RWPE2 (cell line): ENCODE measurements at regions not wholly inside any gene's neighbourhood (a gene's known extent, or its start where the extent isn't known, plus 50 kb on each side); places are given as distances from the start of the nearest gene placed in this dataset.

Source experiments
- ATAC-seq: fragments of 200-7000 bp; cut with Tn5 transposase; 3 replicates; pipeline ENCODE4 v1.9.1; 2021; ENCODE audit warnings: low read depth
- DNase-seq: peaks from one replicate; pipeline ENCODE4 v3.0.0-alpha.2; 2020; ENCODE audit warnings: low spot score
- H3K27ac ChIP-seq: fragments of 450-650 bp; 2 replicates; pipeline ENCODE4 v1.5.1; 2017; ENCODE audit warnings: mild to moderate bottlenecking; ENCODE audit not compliant: poor library complexity, severe bottlenecking
- H3K27me3 ChIP-seq: fragments of 250-450 bp; sonication (Bioruptor Pico); 2 replicates; pipeline ENCODE4 v1.5.1; 2021; ENCODE audit warnings: mild to moderate bottlenecking, moderate library complexity; ENCODE audit not compliant: insufficient read depth, poor library complexity, severe bottlenecking
- H3K36me3 ChIP-seq: fragments of 250-450 bp; sonication (Bioruptor Pico); 2 replicates; pipeline ENCODE4 v1.5.1; 2020; ENCODE audit warnings: low read depth, mild to moderate bottlenecking, moderate library complexity
- H3K4me1 ChIP-seq: fragments of 250-450 bp; sonication (Bioruptor Pico); 2 replicates; pipeline ENCODE4 v1.5.1; 2021; ENCODE audit warnings: mild to moderate bottlenecking, moderate library complexity; ENCODE audit not compliant: insufficient read depth, poor library complexity, severe bottlenecking
- H3K4me3 ChIP-seq: fragments of 250-450 bp; sonication (Bioruptor Pico); 2 replicates; pipeline ENCODE4 v1.5.1; 2021; ENCODE audit warnings: mild to moderate bottlenecking, moderate library complexity; ENCODE audit not compliant: severe bottlenecking
- H3K9me3 ChIP-seq: fragments of 250-450 bp; sonication (Bioruptor Pico); 2 replicates; pipeline ENCODE4 v1.5.1; 2021; ENCODE audit warnings: mild to moderate bottlenecking, moderate library complexity; ENCODE audit not compliant: severe bottlenecking
- TF ChIP-seq, protein P1 (sequence below): fragments of 450-650 bp; IDR thresholded peaks from one replicate; pipeline ENCODE4 v1.5.1; 2017; ENCODE audit warnings: mild to moderate bottlenecking, moderate library complexity; ENCODE audit not compliant: poor library complexity, severe bottlenecking

DNA sequence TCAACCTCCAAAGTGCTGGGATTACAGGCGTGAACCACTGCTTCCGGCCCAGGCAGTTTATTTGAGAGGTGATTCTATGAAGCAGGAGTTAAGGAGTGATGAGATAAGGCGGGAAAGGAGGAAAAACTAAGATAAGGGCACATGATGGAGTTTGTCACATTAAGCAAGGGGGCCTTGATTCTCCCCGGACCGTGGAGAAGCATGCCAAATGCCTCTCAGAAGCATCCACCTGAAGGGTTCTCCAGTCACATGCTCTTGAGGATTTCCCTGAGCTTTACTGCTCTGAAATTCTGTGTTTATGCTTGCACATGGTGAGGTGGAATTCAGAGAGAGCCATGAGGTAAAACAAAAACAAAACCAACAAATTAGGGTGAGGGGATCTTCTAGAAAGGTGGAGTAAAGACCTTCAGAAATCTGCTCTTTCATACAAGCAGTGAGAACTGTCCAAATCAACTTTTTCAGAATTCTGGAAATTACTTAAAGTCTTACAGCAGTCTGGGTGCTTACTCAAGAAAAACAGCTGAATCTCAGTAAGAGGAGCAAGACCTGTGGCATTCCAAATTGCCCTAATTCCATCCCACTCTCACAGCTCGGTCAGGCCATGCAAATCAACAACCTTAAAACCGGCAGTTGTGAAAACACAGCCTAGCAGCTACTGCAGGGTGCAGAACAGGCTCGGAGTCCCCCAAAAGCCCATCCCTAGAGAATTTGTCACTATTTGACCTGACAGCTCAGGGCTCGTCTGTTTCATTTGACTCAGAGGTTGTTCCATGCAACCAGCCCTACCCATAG lies 69.1 kb upstream of the CTLA4 start:
- H3K27ac ChIP-seq: no peak overlapping the region
- no peak for DNase-seq
- H3K36me3 ChIP-seq: no peaks in the 10 kb centered on the region
- TF ChIP-seq, protein P1, sequence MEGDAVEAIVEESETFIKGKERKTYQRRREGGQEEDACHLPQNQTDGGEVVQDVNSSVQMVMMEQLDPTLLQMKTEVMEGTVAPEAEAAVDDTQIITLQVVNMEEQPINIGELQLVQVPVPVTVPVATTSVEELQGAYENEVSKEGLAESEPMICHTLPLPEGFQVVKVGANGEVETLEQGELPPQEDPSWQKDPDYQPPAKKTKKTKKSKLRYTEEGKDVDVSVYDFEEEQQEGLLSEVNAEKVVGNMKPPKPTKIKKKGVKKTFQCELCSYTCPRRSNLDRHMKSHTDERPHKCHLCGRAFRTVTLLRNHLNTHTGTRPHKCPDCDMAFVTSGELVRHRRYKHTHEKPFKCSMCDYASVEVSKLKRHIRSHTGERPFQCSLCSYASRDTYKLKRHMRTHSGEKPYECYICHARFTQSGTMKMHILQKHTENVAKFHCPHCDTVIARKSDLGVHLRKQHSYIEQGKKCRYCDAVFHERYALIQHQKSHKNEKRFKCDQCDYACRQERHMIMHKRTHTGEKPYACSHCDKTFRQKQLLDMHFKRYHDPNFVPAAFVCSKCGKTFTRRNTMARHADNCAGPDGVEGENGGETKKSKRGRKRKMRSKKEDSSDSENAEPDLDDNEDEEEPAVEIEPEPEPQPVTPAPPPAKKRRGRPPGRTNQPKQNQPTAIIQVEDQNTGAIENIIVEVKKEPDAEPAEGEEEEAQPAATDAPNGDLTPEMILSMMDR: no peak
- H3K27me3 ChIP-seq: no peaks in the 10 kb centered on the region
- ATAC-seq: no peak
- H3K4me1 ChIP-seq: no peaks in the 10 kb centered on the region
- no peaks in the 10 kb centered on the region for H3K9me3 ChIP-seq
- no peak overlapping the region for H3K4me3 ChIP-seq

DNA sequence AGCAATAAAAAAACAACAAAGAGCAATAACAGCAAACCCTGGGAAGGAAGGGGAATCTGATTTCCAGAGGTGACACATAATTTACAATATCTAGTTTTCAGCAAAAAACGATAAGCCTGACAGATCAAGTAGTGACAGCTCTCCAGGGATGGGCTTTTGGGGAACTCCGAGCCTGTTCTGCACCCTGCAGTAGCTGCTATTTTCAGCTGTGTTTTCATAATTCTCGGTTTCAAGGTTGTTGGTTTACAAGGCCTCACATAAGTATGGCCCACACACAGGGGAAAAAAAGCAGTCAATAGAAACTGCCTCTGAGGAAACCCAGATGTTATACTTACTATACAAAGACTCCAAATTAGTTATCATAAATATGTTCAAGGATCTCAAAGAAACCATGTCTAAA lies 67.7 kb upstream of the CTLA4 start:
- no peak overlapping the region for H3K27ac ChIP-seq
- DNase-seq (no peak), ATAC-seq (no peak)
- no peak overlapping the region for H3K4me3 ChIP-seq
- H3K9me3 ChIP-seq: no peaks in the 10 kb centered on the region
- no peaks in the 10 kb centered on the region for H3K4me1 ChIP-seq
- TF ChIP-seq, protein P1: no peak
- H3K27me3 ChIP-seq: no peaks in the 10 kb centered on the region
- H3K36me3 ChIP-seq: no peaks in the 10 kb centered on the region

- no peaks in the 10 kb centered on the region for H3K4me1 ChIP-seq
- no peaks in the 10 kb centered on the region for H3K36me3 ChIP-seq
- H3K27ac ChIP-seq: no peak overlapping the region
- ATAC-seq (no peak), DNase-seq (no peak)
- H3K27me3 ChIP-seq: no peaks in the 10 kb centered on the region
- H3K4me3 ChIP-seq: no peak overlapping the region
- TF ChIP-seq, protein P1: no peak
- peaks cover 3% of the 10 kb centered on the region for H3K9me3 ChIP-seq
Measured at GRCh38 chr2:203800783-203801182, 66.8 kb upstream of the CTLA4 start.

GRCh38 chr2:203802342-203803052 lies 65.1 kb upstream of the CTLA4 start:
- Histone ChIP-seq H3K4me1 (no peaks in the 10 kb centered on the region), H3K9me3 (peaks cover 3% of the 10 kb centered on the region), H3K36me3 (no peaks in the 10 kb centered on the region), H3K4me3 (no peak overlapping the region), H3K27me3 (no peaks in the 10 kb centered on the region), H3K27ac (no peak overlapping the region)
- TF ChIP-seq, protein P1: no peak
- no peak for DNase-seq
- ATAC-seq: no peak

DNA sequence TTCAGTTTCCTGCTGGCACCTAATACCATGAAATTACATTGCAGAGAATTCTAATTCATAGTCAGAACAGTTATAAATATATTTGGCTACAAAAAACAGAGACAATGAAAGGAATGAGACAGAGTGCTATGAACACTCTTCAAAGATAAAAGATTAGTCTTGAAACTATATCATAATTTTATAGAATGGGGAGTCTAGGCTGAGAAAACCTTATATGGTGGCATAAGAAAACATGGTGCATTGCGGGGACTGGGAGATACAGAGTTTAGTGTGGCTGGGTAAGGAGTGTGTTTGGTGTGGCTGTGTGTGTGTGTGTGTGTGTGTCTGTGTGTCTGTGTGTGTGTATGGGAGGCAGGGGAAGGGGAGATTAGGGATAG lies 64.5 kb upstream of the CTLA4 start:
- DNase-seq (no peak), ATAC-seq (no peak)
- H3K27me3 ChIP-seq: no peaks in the 10 kb centered on the region
- TF ChIP-seq, protein P1: no peak
- no peaks in the 10 kb centered on the region for H3K4me1 ChIP-seq
- H3K4me3 ChIP-seq: no peak overlapping the region
- no peaks in the 10 kb centered on the region for H3K36me3 ChIP-seq
- no peak overlapping the region for H3K27ac ChIP-seq
- H3K9me3 ChIP-seq: peaks cover 3% of the 10 kb centered on the region
